RWPE2 (cell line): ENCODE measurements at regions not wholly inside any gene's neighbourhood (a gene's known extent, or its start where the extent isn't known, plus 50 kb on each side); places are given as distances from the start of the nearest gene placed in this dataset.

ENCODE experiments used
- ATAC-seq: fragments of 200-7000 bp; cut with Tn5 transposase; 3 replicates; pipeline ENCODE4 v1.9.1; 2021; ENCODE audit warnings: low read depth
- DNase-seq: peaks from one replicate; pipeline ENCODE4 v3.0.0-alpha.2; 2020; ENCODE audit warnings: low spot score
- H3K27ac ChIP-seq: fragments of 450-650 bp; 2 replicates; pipeline ENCODE4 v1.5.1; 2017; ENCODE audit warnings: mild to moderate bottlenecking; ENCODE audit not compliant: poor library complexity, severe bottlenecking
- H3K27me3 ChIP-seq: fragments of 250-450 bp; sonication (Bioruptor Pico); 2 replicates; pipeline ENCODE4 v1.5.1; 2021; ENCODE audit warnings: mild to moderate bottlenecking, moderate library complexity; ENCODE audit not compliant: insufficient read depth, poor library complexity, severe bottlenecking
- H3K36me3 ChIP-seq: fragments of 250-450 bp; sonication (Bioruptor Pico); 2 replicates; pipeline ENCODE4 v1.5.1; 2020; ENCODE audit warnings: low read depth, mild to moderate bottlenecking, moderate library complexity
- H3K4me1 ChIP-seq: fragments of 250-450 bp; sonication (Bioruptor Pico); 2 replicates; pipeline ENCODE4 v1.5.1; 2021; ENCODE audit warnings: mild to moderate bottlenecking, moderate library complexity; ENCODE audit not compliant: insufficient read depth, poor library complexity, severe bottlenecking
- H3K4me3 ChIP-seq: fragments of 250-450 bp; sonication (Bioruptor Pico); 2 replicates; pipeline ENCODE4 v1.5.1; 2021; ENCODE audit warnings: mild to moderate bottlenecking, moderate library complexity; ENCODE audit not compliant: severe bottlenecking
- H3K9me3 ChIP-seq: fragments of 250-450 bp; sonication (Bioruptor Pico); 2 replicates; pipeline ENCODE4 v1.5.1; 2021; ENCODE audit warnings: mild to moderate bottlenecking, moderate library complexity; ENCODE audit not compliant: severe bottlenecking
- CTCF ChIP-seq: fragments of 450-650 bp; IDR thresholded peaks from one replicate; pipeline ENCODE4 v1.5.1; 2017; ENCODE audit warnings: mild to moderate bottlenecking, moderate library complexity; ENCODE audit not compliant: poor library complexity, severe bottlenecking

- Histone ChIP-seq H3K9me3 (no peaks in the 10 kb centered on the region), H3K36me3 (no peaks in the 10 kb centered on the region), H3K4me1 (no peaks in the 10 kb centered on the region), H3K27ac (no peak overlapping the region), H3K4me3 (no peak overlapping the region), H3K27me3 (no peaks in the 10 kb centered on the region)
- DNase-seq: no peak
- no peak for ATAC-seq
- TF ChIP-seq CTCF: no peak
Observed at GRCh38 chr6:110033101-110033500, 55.0 kb downstream of the GPR6 start.

- TF ChIP-seq CTCF: no peak
- ATAC-seq (no peak), DNase-seq (no peak)
Observed at GRCh38 chr6:110033749-110034666, 55.9 kb downstream of the GPR6 start.

GRCh38 chr6:110034667-110035036 is 56.5 kb downstream of the GPR6 start:
- Histone ChIP-seq H3K4me1 (no peaks in the 10 kb centered on the region), H3K27me3 (no peaks in the 10 kb centered on the region), H3K4me3 (no peak overlapping the region), H3K36me3 (no peaks in the 10 kb centered on the region), H3K27ac (no peak overlapping the region), H3K9me3 (no peaks in the 10 kb centered on the region)
- ATAC-seq (no peak), DNase-seq (no peak)
- TF ChIP-seq CTCF: no peak

More at GRCh38 chr6:110033749-110034666, 55.9 kb downstream of the GPR6 start:
- H3K9me3 ChIP-seq: no peaks in the 10 kb centered on the region
- H3K4me3 ChIP-seq: no peak overlapping the region
- H3K4me1 ChIP-seq: no peaks in the 10 kb centered on the region
- H3K27me3 ChIP-seq: no peaks in the 10 kb centered on the region
- no peaks in the 10 kb centered on the region for H3K36me3 ChIP-seq
- H3K27ac ChIP-seq: no peak overlapping the region

- Histone ChIP-seq H3K4me3 (no peak overlapping the region), H3K9me3 (no peaks in the 10 kb centered on the region), H3K36me3 (no peaks in the 10 kb centered on the region), H3K27ac (no peak overlapping the region), H3K27me3 (no peaks in the 10 kb centered on the region), H3K4me1 (no peaks in the 10 kb centered on the region)
- no peak for TF ChIP-seq CTCF
- DNase-seq: no peak
- no peak for ATAC-seq
Observed at GRCh38 chr6:110035321-110035720, 57.2 kb downstream of the GPR6 start.
